GM18508 (cell line): ENCODE measurements at regions not wholly inside any gene's neighbourhood (a gene's known extent, or its start where the extent isn't known, plus 50 kb on each side); places are given as distances from the start of the nearest gene placed in this dataset.
"Not testable (repeated sequence)": the region's sequence is repeated elsewhere in the genome, so short reads cannot be mapped to it uniquely, and the experiment has no call there.

Experiments used
- ATAC-seq: cut with Tn5 transposase; IDR thresholded peaks from one replicate; pipeline ENCODE4 v1.9.1; 2021; ENCODE audit warnings: moderate number of reproducible peaks; ENCODE audit not compliant: insufficient read depth, unreplicated experiment

GRCh38 chr2:88396209-88396608, 56.3 kb downstream of the FOXI3 start:
- ATAC-seq: no peak

- no peak for ATAC-seq
These were observed 74.9 kb downstream of the FOXI3 start for GRCh38 chr2:88377641-88377991.

- no peak for ATAC-seq
These were observed 80.5 kb downstream of the FOXI3 start for GRCh38 chr2:88372042-88372441.

GRCh38 chr2:88365408-88365807, 87.1 kb downstream of the FOXI3 start:
- ATAC-seq: not testable (repeated sequence)

GRCh38 chr2:88355486-88355885, 97.0 kb downstream of the FOXI3 start:
- no peak for ATAC-seq

- ATAC-seq: no peak
These were observed 101.3 kb downstream of the FOXI3 start for GRCh38 chr2:88351249-88351601.

GRCh38 chr2:88350331-88351248, 101.9 kb downstream of the FOXI3 start:
- no peak for ATAC-seq

- ATAC-seq: no peak
These were observed 106.7 kb downstream of the FOXI3 start for GRCh38 chr2:88345842-88346241.

- no peak for ATAC-seq
These were observed 109.7 kb downstream of the FOXI3 start for GRCh38 chr2:88342749-88343148.

- ATAC-seq: no peak
These were observed 118.1 kb downstream of the FOXI3 start for GRCh38 chr2:88334418-88334817.

- ATAC-seq: no peak
These were observed 121.3 kb downstream of the FOXI3 start for GRCh38 chr2:88331239-88331638.

GRCh38 chr2:88329815-88330603, 122.5 kb downstream of the FOXI3 start:
- ATAC-seq: peak; percentile 76

GRCh38 chr2:88321449-88322248, 130.8 kb downstream of the FOXI3 start:
- ATAC-seq: no peak

- ATAC-seq: no peak
These were observed 132.3 kb downstream of the FOXI3 start for GRCh38 chr2:88320076-88320773.

- ATAC-seq: no peak
These were observed 133.6 kb downstream of the FOXI3 start for GRCh38 chr2:88318956-88319330.

GRCh38 chr2:88318071-88318955, 134.2 kb downstream of the FOXI3 start:
- ATAC-seq: no peak

GRCh38 chr2:88310787-88311186, 140.6 kb downstream of the THNSL2 start:
- ATAC-seq: no peak

GRCh38 chr2:88307817-88308216, 137.7 kb downstream of the THNSL2 start:
- ATAC-seq: no peak

- ATAC-seq: no peak
These were observed 133.7 kb downstream of the THNSL2 start for GRCh38 chr2:88303865-88304264.
